Caco-2 (cell line): ENCODE measurements at regions not wholly inside any gene's neighbourhood (a gene's known extent, or its start where the extent isn't known, plus 50 kb on each side); places are given as distances from the start of the nearest gene placed in this dataset.

ENCODE experiments used
- BruUV-seq: library from RNA; stranded (reverse); fragments of 400-500 nt; replicated peaks from 2 replicates; lab custom pipeline; 2021; lab: Mats Ljungman, UMichigan
- CTCF ChIA-PET: fragments of 300-600 bp; sonication (Branson Sonifier 250); formaldehyde crosslinking; loops from one replicate; lab custom pipeline; 2022; ENCODE audit warnings: antibody characterized with exemption; lab: Charles Lee
- POLR2A ChIA-PET: fragments of 300-600 bp; sonication (Branson Sonifier 250); formaldehyde crosslinking; loops from one replicate; lab custom pipeline; 2022; ENCODE audit warnings: antibody characterized with exemption; lab: Charles Lee
- DNase-seq, 2 experiments: peaks; one replicate each; pipeline versions ENCODE4 v3.0.0 to v3.0.0-alpha.2; 2020 to 2022
- H3K27me3 ChIP-seq: replicated peaks from 2 replicates; pipeline ENCODE4 v1.6.0; 2011; ENCODE audit warnings: low read length; ENCODE audit not compliant: control insufficient read depth, insufficient read depth
- H3K36me3 ChIP-seq: 2 replicates; pipeline ENCODE4 v1.5.1; 2011; ENCODE audit warnings: low read length; ENCODE audit not compliant: control insufficient read depth, insufficient read depth
- H3K4me1 ChIP-seq: fragments of 250-450 bp; sonication (Bioruptor Pico); 2 replicates; pipeline ENCODE4 v1.5.1; 2020; ENCODE audit warnings: mild to moderate bottlenecking
- H3K4me3 ChIP-seq: 2 replicates; pipeline ENCODE4 v1.5.1; 2011; ENCODE audit warnings: low read depth, mild to moderate bottlenecking, control low read depth, low read length
- H3K9me3 ChIP-seq: fragments of 250-450 bp; sonication (Bioruptor Pico); 2 replicates; pipeline ENCODE4 v1.5.1; 2020; ENCODE audit warnings: mild to moderate bottlenecking, moderate library complexity
- H3K27ac Mint-ChIP-seq: one replicate; pipeline ENCODE4 v1.8.0; 2022; ENCODE audit warnings: mixed read lengths; ENCODE audit not compliant: unreplicated experiment
- H3K27me3 Mint-ChIP-seq: one replicate; pipeline ENCODE4 v1.8.0; 2022; ENCODE audit warnings: mixed read lengths; ENCODE audit not compliant: insufficient read depth, unreplicated experiment
- H3K36me3 Mint-ChIP-seq: one replicate; pipeline ENCODE4 v1.8.0; 2022; ENCODE audit warnings: mild to moderate bottlenecking, mixed read lengths; ENCODE audit not compliant: insufficient read depth, unreplicated experiment
- H3K4me1 Mint-ChIP-seq: one replicate; pipeline ENCODE4 v1.8.0; 2022; ENCODE audit warnings: low read depth, mixed read lengths; ENCODE audit not compliant: unreplicated experiment
- H3K4me3 Mint-ChIP-seq: one replicate; pipeline ENCODE4 v1.8.0; 2022; ENCODE audit warnings: mild to moderate bottlenecking, moderate library complexity, mixed read lengths; ENCODE audit not compliant: unreplicated experiment
- H3K9me3 Mint-ChIP-seq: one replicate; pipeline ENCODE4 v1.8.0; 2022; ENCODE audit warnings: mixed read lengths; ENCODE audit not compliant: unreplicated experiment
- intact Hi-C: fragments of 100-400 bp; cut with micrococcal nuclease; formaldehyde crosslinking; loops from one replicate; pipeline ENCODE4 v1.10.0; 2022; ENCODE audit not compliant: unreplicated experiment
- TF ChIP-seq, protein P1 (sequence below), 2 experiments: fragments of 200-600 bp in 1 of 2; IDR thresholded peaks; 1 replicate in 1 of 2; 2 replicates in 1 of 2; pipeline versions ENCODE4 v1.5.1 to v1.8.0; 2011 to 2022; ENCODE audit warnings: antibody characterized with exemption in 1 of 2, control low read depth in 1 of 2, inconsistent platforms in 1 of 2, low read depth in 1 of 2, low read length in 1 of 2, mild to moderate bottlenecking in 1 of 2, moderate library complexity in 1 of 2; ENCODE audit not compliant: insufficient read depth in 1 of 2, severe bottlenecking in 1 of 2, unreplicated experiment in 1 of 2

DNA sequence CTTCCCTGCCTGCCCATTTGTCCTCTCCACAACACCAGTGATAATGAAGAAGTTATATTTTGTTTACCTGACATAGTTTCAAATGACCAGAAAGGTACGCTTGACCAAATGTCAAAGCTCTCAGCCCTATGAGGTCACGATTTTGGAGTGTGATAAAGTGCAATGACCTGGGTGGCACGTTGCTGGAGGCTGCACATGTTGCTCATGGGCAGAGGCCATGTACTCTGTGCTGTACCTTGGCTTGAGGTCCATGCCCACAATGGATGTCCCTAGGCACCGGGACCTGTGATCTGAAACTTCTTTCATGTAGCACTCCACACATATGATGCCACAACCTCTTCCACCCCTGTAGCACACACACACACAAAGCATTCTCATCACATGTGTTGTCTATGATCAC, 164.0 kb upstream of the HEY2 start:
- no TSS peak for BruUV-seq
- no peak overlapping the region for H3K27ac Mint-ChIP-seq
- no peak overlapping the region for H3K4me3 ChIP-seq
- no peaks in the 10 kb centered on the region for H3K9me3 ChIP-seq
- H3K4me1 Mint-ChIP-seq: no peaks in the 10 kb centered on the region
- H3K27me3 Mint-ChIP-seq: peaks cover 12% of the 10 kb centered on the region
- H3K36me3 Mint-ChIP-seq: no peaks in the 10 kb centered on the region
- intact Hi-C loops: no loop called here
- H3K27me3 ChIP-seq: no peaks in the 10 kb centered on the region; the same call in 1 of the 2 replicates
- no peaks in the 10 kb centered on the region for H3K9me3 Mint-ChIP-seq
- TF ChIP-seq, protein P1, sequence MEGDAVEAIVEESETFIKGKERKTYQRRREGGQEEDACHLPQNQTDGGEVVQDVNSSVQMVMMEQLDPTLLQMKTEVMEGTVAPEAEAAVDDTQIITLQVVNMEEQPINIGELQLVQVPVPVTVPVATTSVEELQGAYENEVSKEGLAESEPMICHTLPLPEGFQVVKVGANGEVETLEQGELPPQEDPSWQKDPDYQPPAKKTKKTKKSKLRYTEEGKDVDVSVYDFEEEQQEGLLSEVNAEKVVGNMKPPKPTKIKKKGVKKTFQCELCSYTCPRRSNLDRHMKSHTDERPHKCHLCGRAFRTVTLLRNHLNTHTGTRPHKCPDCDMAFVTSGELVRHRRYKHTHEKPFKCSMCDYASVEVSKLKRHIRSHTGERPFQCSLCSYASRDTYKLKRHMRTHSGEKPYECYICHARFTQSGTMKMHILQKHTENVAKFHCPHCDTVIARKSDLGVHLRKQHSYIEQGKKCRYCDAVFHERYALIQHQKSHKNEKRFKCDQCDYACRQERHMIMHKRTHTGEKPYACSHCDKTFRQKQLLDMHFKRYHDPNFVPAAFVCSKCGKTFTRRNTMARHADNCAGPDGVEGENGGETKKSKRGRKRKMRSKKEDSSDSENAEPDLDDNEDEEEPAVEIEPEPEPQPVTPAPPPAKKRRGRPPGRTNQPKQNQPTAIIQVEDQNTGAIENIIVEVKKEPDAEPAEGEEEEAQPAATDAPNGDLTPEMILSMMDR (IDR thresholded peaks at IDR 0.05; ENCODE audit: insufficient read depth in 1 of 2, low read depth in 1 of 2, low read length in 1 of 2, severe bottlenecking in 1 of 2, unreplicated experiment in 1 of 2): no peak
- no peak for DNase-seq
- H3K4me1 ChIP-seq: no peaks in the 10 kb centered on the region
- H3K36me3 ChIP-seq: no peaks in the 10 kb centered on the region
- POLR2A ChIA-PET: no interaction called here
- CTCF ChIA-PET: no interaction called here
- H3K4me3 Mint-ChIP-seq: no peak overlapping the region

DNA sequence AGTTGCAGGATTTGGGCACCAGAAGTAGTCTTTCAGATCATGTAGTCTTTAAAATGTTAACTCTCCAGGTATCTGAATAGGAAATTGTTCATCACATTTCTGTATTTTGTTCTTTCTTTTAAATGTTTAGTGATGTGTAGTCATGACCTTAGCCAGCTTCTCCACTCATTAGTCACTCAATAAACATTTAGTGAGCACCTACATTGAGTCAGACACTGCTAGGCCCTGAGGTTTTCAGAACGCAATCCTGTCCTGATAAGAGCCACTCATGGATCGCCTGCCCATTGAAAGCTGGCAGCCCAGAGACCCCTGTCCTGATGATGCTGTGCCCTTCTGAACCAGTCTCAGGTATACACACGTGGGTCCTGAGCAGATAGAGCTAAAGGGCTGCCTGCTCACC, 163.4 kb upstream of the HEY2 start:
- DNase-seq: no peak
- no peak overlapping the region for H3K4me3 ChIP-seq
- no peaks in the 10 kb centered on the region; the same call in 1 of the 2 replicates for H3K27me3 ChIP-seq
- no peak overlapping the region for H3K27ac Mint-ChIP-seq
- no TSS peak for BruUV-seq
- H3K27me3 Mint-ChIP-seq: peaks cover 12% of the 10 kb centered on the region
- H3K9me3 ChIP-seq: no peaks in the 10 kb centered on the region
- TF ChIP-seq, protein P1 (IDR thresholded peaks at IDR 0.05; ENCODE audit: insufficient read depth in 1 of 2, low read depth in 1 of 2, low read length in 1 of 2, severe bottlenecking in 1 of 2, unreplicated experiment in 1 of 2): no peak
- H3K36me3 Mint-ChIP-seq: no peaks in the 10 kb centered on the region
- intact Hi-C loops: no loop called here
- H3K4me3 Mint-ChIP-seq: no peak overlapping the region
- no peaks in the 10 kb centered on the region for H3K4me1 ChIP-seq
- H3K9me3 Mint-ChIP-seq: no peaks in the 10 kb centered on the region
- no peaks in the 10 kb centered on the region for H3K36me3 ChIP-seq
- no peaks in the 10 kb centered on the region for H3K4me1 Mint-ChIP-seq
- CTCF ChIA-PET: no interaction called here
- POLR2A ChIA-PET: no interaction called here

DNA sequence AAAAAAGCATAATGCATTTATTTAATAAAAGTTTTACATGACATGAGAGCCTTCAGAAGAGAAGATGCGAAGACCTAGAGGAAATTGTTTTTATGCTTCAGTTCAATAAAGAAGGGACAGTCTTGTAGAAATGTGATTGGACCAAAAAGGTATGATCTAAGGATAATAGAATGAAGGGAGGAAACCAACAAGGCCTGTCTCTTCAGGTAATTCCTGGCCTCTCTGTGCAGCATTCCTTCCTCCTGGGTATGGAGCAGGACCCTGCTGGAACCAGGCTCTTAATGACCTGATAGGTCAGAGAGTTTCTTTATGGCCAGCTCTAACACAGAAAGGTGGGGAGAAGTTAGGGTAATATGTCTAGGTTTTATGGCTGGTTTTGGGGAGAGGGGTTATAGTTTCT, 162.8 kb upstream of the HEY2 start:
- no peaks in the 10 kb centered on the region for H3K9me3 ChIP-seq
- no peak overlapping the region for H3K27ac Mint-ChIP-seq
- H3K4me3 ChIP-seq: no peak overlapping the region
- H3K9me3 Mint-ChIP-seq: no peaks in the 10 kb centered on the region
- no peaks in the 10 kb centered on the region; the same call in 1 of the 2 replicates for H3K27me3 ChIP-seq
- CTCF ChIA-PET: no interaction called here
- no TSS peak for BruUV-seq
- H3K4me1 ChIP-seq: no peaks in the 10 kb centered on the region
- POLR2A ChIA-PET: no interaction called here
- no peaks in the 10 kb centered on the region for H3K4me1 Mint-ChIP-seq
- H3K36me3 ChIP-seq: no peaks in the 10 kb centered on the region
- peaks cover 12% of the 10 kb centered on the region for H3K27me3 Mint-ChIP-seq
- no peak for DNase-seq
- H3K4me3 Mint-ChIP-seq: no peak overlapping the region
- TF ChIP-seq, protein P1 (IDR thresholded peaks at IDR 0.05; ENCODE audit: insufficient read depth in 1 of 2, low read depth in 1 of 2, low read length in 1 of 2, severe bottlenecking in 1 of 2, unreplicated experiment in 1 of 2): no peak
- H3K36me3 Mint-ChIP-seq: no peaks in the 10 kb centered on the region
- intact Hi-C loops: no loop called here
